T-helper 1 cell (primary cell): ENCODE measurements at regions not wholly inside any gene's neighbourhood (a gene's known extent, or its start where the extent isn't known, plus 50 kb on each side); places are given as distances from the start of the nearest gene placed in this dataset.
"Not testable (repeated sequence)": the region's sequence is repeated elsewhere in the genome, so short reads cannot be mapped to it uniquely, and the experiment has no call there.

Experiments used
- DNase-seq, 5 donors: peaks; one replicate each; pipeline ENCODE4 v3.0.0-alpha.2; 2012 to 2020

DNA sequence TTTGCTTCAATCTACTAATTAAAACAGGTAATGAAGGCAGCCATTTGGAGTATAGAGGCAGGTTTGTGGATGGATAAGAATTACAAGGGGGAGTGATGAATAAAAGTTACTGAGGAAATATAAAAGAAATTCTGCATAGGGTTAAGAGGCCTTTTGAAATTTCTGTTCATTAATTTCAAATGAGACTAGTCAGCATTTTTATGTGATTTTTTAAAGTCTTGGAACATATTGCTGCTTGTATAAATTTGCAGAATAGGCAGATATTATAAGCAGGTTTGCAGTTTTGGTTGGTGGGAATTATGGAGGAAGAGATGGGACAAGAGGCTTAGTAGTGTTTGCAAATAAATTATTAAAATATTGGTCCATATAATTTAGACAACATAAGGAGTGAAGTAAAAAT is 750.4 kb upstream of the AGA start:
- DNase-seq: no peak

DNA sequence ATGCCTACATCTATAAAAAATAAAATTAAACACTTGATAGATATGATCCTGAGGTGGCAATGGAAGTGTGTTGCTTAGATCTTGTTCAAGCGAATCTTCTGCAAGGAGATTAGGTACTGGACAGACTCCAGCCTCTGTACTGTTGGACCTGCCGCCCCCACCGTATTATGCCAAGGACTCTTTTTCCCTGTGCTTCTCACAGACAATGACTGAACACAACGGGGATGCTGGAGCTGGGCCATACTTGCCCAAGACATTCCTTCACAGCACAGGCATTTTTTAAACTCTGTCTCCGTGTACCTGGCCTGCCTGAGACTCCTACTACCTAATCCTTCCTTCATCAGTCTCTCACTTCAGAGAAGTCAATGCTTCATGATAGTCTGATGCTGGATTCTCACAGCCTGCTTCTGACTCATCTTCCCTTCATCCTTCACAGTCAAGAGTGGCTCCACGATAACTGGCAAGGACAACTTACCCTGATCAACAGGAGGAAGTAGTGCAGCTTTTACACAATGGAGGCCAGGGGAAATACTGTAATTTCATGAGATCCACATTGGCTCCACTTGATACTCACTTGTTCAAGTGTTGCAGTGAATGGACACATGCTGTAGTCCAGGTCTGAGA is 754.6 kb upstream of the AGA start:
- no peak for DNase-seq

DNA sequence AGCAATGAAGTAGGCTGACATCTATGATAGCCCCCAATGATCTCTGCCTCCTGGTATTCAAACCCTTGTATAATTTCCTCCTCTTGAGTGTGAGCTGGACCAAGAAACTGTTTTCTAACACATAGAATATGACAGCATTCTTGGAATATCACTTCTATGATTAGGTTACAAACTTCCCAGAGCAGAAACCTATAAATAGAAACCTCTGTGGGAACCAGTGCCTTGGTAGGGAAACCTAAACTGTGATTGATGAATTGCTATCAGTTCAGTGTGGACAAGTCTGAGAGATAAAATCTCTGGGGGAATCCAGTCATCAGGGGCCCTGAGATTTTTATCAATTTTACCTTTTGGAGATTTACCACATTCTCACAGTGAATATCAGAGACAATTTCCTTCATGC is 756.5 kb upstream of the AGA start:
- DNase-seq: no peak

DNA sequence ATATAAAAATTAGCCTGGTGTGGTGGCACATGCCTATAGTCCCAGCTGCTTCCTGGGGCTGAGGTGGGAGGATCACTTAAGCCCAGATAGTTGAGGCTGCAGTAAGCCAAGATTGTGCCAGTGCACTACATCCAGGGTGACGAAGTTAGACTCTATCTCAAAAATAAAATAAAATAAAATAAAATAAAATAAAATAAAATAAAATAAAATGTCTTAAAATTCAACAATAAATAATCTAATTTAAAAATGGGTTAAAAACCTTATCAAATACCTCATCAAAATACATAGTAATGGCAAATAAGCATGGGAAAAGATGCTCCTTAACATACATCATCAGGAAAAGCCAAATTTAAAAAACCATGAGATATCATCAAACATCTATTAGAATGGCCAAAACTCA is 760.2 kb upstream of the AGA start:
- no peak for DNase-seq

DNA sequence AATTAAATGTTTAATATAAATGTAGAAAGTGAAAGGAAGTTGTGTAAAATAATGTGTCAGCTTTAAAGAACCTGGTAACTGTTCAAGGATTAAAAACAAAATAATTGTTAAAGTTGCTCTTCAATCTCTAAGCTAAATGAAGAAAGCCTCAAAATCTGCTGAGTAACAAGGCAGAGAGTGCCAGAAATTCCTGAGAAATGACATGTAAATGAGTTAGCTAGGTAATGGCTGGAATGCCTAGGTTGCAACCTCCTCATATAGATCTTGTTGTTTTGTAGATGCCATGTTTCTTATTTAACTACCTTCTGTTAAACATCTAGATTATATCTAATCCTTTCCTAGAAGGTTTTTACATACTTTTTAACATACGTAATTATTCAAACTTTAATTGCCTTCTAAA is 763.6 kb upstream of the AGA start:
- DNase-seq: no peak

DNA sequence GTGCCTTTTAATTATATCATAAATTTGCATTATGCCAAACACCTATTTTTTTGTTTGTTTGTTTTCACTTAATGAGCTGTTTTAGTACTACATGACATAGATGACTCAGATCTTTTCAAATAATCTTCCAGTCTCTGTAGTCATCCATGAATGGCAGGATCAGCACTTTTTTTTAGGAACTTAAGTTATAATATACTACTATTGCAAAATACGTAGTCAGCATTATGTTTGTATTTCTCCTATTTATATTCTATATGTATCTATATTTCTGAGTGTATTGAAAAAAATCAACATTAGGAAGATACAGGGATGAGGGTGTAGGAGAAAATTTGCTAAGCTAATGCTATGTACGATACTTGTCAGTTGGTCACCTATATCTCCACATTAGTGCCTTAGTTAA is 773.1 kb upstream of the AGA start:
- no peak for DNase-seq

DNA sequence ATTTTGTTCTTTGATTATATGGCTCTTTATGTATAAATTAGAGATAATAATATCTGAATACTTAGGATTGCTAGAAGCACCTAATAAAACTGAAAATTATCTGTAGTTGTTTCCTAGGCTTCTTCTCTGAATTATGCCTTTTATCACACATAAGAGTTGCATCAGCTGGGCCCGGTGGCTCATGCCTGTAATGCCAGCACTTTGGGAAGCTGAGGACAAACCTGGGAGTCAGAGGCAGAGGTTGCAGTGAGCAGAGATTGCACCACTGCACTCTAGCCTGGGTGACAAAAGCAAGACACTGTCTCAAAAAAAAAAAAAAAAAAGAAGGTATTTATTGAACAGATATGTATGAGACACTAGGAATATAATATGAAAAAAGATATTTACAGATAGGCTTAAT is 773.5 kb upstream of the AGA start:
- DNase-seq: no peak

DNA sequence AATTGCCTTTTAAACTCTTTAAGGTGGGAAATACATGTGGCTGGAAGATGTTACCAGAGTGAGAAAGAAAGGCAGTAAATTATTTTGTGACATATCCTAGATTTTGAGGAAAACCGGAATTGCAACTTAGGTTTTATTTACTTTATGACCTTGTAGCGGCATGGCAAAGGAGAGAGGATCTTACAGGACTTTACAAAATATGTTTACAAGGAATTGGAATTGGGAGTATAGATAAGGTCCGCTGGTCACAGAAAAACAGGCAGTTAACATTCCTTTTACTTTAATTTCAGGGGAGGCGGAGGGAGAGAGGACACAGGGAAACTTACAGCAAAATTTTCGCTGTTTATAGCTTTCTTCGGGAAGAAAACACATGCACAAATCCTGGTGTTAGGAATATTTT is 784.2 kb upstream of the AGA start:
- DNase-seq: not testable (repeated sequence)

DNA sequence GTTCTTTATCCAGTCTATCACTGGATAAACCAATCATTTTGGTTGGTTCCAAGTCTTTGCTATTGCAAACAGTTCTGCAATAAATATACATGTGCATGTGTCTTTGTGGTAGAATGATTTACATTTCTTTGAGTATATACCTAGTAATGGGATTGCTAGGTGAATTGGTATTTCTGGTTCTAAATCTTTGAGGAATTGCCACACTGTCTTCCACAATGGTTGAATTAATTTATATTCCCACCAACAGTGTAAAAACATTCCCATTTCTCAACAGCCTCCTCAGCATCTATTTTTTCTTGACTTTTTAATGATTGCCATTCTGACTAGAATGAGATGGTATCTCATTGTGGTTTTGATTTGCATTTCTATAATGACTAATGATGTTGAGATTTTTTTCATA is 791.7 kb upstream of the AGA start:
- no peak for DNase-seq

DNA sequence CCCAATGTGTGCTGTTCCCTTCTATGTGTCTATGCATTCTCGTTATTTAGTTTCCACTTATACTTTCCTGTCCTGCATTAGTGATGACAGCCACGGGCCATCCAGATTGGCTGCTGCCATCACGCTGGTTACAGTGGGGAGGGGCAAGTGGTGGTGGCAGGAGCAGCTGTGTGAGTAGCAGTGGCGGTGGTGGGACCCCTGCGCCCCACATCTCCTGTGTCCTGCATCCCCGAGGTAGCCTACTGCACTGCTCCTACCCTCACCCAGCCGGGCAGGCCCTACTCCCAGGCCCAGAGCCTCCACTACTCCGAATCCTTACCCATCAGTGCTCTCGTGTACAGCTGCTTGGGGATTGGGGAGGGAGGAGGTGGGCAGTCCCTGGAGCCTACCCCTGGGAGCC is 798.7 kb upstream of the AGA start:
- no peak for DNase-seq

DNA sequence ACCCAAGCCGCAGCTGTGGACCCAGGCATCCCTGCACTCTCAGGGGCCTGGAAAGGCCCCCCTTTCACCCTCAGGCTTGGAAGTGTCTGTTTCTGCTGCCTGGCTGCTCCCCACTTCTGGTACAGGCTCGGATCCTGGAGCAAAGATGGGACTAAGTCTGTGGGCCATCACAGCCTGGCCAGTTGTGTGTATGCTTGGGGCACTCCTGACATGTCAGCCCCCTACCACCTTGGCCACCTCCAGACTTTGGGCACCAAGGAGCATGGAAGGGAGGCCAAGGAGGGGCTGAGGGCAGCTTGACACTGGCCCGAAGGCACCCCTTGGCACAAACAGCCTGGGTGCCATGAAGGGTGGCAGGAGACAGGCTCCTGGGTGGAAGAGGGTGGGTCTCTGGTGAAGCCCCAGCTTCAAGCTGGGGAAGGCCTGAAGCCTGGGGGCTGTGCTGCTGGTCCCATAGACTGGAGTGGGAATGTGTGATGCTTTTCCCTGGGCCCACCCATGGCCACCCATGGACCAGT is 799.4 kb upstream of the AGA start:
- DNase-seq: no peak

DNA sequence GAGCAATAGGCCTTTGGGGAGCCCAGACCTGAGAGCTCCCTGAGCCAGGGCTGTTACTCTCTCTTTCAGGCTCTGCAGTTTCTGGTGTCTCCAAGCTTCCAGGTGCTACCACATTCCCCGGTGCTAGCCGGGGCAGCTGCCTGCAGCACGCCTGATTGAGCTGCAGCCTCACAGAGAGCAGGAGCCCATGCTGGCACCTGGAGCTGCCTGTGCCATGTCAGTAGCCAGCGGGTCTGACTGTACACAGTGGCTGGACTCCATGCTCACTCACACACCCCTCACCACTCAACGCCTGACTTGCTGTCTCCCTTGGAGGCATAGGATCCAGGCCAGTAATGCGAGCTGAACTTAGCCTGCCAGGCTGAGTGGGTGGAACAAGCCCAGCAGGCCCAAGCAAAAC is 800.4 kb upstream of the AGA start:
- DNase-seq: no peak

DNA sequence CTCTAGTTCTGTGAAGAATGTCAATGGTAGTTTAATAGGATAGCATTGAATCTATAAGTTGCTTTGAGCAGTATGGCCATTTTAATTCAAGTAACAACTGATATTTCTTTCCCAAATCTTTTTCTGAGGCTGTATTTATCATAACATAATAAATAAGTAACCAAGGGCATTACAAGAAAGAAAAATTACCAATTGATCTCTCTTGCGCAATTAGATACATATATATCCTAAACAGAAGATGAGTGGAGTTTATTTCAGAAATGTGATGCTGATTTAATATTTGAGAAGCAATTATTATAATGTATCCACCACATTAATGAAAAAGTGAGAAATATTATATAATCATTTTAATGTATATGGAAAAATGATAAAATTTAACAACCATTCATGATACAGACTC is 802.5 kb upstream of the AGA start:
- no peak for DNase-seq

DNA sequence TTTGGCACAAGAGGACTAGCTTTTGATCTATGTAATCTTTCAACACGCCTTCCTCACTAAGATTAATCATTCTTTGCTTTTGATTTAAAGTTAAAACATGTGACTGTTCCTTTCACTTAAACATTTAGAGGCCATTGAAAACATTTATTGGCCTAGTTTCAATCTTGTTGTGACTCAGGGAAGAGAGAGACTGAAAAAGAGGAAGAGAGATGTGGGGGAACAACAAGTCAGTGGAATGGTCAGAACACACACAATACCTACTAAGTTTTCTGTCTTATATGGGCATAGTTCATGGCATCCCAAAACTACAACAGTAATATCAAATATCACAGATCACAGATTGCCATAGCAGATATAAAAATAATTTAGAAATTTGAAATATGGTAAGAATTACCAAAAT is 812.9 kb upstream of the AGA start:
- DNase-seq: no peak

DNA sequence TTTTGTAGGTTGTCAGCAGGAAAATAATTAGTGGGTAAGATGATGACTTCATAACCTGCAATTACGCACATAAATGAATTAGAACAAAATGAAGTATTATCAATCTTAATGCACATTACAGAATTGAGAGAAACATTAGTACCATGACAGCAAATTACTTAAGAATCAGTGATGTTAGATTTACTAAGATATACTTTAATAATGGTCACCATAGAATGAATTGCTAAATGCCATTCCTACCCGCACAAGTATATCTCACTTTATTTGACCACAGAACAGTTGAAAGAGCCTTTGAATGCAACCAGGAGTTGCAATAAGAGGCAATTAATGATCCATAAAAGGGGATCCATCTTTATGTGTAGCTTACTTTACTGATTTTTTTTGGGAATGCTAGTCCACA is 816.4 kb upstream of the AGA start:
- no peak for DNase-seq

DNA sequence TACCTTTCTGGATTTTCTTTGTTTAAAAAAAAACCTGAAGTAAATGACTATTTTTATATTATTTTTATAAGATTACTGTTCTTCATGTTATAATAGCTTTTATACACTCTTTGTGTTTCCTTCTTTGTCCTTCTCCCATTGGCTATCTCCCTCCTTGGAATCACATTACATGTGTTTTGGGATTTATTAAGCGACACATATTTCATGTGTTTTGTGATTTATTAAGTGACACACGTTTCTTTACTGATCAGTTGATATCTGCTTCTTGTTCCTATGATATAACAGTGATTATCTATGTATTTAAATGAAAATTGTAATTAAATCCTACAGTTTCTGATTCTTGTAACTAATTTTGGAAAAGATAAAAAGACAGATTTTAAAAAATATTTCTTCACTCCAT is 817.3 kb upstream of the AGA start:
- DNase-seq: no peak

DNA sequence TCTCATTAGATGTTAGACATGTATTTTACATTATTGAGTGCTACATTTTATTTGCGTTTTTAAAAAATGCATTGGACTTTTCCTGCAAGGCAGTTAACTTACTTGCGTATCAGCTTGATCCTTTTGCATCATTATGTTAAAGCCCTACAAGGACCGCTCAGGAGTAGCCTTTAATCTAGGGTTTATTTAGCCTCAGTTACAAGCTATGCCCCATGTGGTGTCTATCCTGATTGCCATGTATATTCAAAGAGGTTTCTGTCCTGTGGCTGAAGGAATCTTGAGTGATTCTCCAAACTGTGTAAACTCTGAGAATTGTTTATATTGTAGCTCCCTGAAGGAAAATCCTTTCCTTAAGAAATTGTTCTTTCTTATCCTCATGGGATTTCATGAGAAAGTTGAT is 821.8 kb upstream of the AGA start:
- no peak for DNase-seq

DNA sequence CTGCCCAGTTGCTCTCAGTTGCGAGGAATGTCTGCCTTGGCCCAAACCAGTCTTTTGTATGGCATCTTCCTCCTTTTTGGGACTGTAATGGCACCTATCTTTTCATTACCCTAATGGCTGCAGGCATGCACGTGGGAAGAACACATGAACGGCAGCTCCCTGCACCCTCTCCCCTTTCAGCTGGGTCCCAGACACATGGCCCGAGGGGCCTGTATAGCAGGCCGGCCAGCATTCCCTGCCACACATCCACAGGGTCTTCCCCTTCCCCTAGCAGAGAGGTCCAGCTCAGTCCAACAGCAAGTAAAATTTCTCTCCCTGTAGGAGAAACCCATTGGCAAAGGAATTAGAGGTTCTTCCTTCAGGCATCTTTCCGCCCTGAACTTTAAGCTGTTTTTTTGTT is 829.1 kb upstream of the AGA start:
- DNase-seq: no peak

DNA sequence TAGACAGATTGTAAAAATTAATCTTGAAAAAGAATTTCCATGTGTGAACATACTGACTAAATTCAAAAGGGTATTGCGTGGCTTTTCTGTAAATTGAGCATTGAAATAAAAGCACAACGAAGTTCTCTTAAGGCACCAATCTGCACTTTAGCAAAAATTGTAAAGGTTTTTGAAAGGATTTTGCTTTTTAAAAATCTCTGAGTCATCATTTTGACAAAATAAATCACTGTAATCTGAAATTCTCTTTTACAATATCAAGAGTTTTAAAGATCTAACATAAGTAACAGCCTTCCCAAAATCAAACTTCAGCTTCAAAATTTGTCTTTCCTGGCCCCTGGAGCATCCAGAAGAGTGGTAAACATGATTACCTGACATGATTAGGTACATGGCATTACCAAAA is 830.9 kb upstream of the AGA start:
- DNase-seq: no peak

DNA sequence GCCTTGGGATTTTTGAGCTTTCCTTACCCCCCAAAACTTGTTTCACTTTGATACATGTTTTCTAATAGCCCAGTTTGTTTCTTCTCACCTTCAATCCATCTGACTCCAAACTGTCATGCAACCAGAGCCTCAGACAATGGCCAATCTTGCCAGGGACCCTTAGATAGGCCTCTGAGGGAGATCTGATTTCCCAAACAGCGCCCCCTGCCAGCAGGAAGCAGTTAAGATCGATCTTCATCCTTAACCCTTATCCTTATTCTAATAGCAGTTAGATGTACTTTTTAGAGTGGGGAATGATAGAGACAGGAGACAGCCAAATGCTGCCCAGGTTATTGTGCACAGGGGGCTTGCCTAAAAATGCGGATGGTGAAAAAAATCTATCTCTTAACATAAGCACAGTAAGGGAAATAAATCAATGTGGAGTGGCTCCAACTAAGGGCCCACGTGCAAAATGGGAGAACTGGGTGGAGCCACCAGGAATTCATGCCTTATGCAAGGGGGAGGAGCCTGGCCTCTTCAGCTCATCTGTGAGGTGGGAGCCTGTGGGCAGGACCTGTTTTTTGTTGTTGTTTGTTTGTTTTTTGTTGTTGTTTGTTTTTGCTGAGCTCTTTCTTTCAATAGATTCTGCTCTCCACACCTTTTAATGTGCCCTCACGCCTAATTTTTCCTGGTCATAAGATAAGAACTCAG is 833.6 kb upstream of the AGA start:
- DNase-seq: no peak

DNA sequence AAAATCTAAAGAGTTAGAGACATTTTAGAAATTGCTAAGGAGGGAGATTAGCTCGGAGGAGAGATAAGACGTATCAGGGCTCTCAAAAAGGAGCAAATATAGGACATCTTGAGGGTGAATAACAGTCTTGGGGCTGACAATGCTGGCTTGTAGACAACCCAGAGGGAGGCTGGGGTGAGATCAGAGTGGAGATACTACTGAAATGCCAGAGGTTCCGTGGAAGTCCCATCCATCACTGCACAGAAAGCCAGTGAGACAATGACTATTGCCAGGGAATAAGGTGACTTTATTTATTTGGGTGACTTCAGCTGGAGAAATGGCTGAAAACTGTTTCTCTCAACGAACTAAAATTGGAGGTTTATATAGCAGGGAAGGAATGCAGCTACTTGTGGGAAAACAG is 838.1 kb upstream of the AGA start:
- no peak for DNase-seq

DNA sequence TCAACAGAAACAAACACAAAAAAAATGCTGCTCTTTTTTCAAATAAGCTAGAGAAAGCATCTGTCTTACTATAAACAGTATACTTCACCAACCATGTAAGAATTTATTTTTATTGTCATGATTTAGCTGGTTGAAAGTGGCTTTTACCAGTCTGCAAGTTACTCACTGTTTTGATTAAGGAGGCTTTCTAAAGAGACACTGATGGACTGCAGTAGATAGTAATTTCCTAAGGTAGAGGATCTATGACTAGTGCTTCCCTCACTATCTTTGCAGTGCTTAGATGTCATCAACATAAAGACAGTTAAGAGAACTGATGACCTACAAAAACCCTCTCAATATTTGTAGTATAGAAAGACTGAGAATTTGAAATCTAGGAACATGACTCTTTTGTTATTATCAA is 846.2 kb upstream of the AGA start:
- DNase-seq: no peak

DNA sequence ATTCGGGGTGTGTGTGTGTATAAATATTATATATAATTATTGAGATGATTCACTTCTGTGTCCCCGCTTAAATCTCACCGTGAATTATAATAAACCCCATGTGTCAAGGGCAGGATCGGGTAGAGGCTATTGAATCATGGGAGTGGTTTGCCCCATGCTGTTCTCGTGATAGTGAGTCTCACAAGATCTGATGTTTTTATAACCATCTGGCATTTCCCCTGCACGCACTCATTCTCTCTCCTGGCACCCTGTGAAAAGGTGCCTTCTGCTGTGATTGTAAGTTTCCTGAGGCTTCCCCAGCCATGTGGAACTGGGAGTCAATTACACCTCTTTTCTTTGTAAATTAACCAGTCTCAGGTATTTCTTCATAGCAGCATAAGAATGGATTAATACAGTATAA is 851.4 kb upstream of the AGA start:
- no peak for DNase-seq

DNA sequence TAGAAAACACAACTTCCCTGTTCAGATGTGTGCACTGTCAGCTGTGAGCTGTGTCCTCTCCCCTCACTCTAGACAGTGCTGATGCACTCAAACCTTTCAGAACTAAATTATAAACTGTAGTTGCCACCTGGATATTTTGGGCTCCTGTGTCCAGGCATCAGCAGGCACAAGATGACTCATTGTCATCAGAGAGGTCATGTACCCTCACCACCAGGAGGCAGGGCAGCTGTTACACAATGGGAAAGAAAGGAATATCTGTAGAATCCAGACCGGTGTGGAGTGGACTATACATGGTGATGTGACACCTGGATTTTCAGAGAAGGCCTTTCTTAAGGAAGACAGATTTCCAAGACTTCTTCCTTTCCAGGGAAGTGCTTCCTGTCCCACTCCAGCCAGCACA is 854.4 kb upstream of the AGA start:
- DNase-seq: no peak

DNA sequence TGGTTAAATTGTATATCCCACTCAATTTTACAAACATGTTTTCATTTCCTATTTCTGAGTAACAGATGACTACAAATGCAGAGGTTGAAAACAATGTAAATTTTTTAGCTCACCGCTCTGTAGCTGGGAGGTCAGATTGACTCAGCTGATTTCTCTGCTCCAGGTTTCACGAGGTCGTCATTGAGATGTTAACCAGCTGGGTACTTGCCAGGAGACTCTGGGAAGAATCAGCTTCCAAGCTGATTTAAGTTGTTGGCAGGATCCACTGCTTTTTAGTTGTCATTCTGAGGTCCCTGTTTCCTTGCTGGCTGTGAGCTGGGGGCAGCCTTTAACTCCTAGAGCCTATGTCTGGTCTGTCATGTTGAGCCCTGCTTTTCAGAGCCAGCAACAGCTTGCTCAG is 864.3 kb upstream of the AGA start:
- DNase-seq: no peak
